Neural cell (in vitro differentiated cells): ENCODE measurements at regions not wholly inside any gene's neighbourhood (a gene's known extent, or its start where the extent isn't known, plus 50 kb on each side); places are given as distances from the start of the nearest gene placed in this dataset.

Source experiments
- H2AFZ ChIP-seq: fragments of 200-600, 300-800 bp; sonication (generic), shearing (Covaris generic); 2 replicates; pipeline ENCODE4 v1.6.0; 2014; ENCODE audit warnings: low read depth, mild to moderate bottlenecking, antibody characterized with exemption, low read length, moderate library complexity
- H3F3A ChIP-seq: fragments of 200-600 bp; shearing (Covaris generic); 2 replicates; pipeline ENCODE4 v1.6.1; 2016; ENCODE audit warnings: mild to moderate bottlenecking, moderate library complexity, mixed read lengths, antibody characterized with exemption, low read length; ENCODE audit not compliant: insufficient read depth, poor library complexity, severe bottlenecking
- H3K27ac ChIP-seq: fragments of 200-600, 300-800 bp; sonication (generic), shearing (Covaris generic); 2 replicates; pipeline ENCODE4 v1.5.1; 2014; ENCODE audit warnings: mild to moderate bottlenecking, low read length, moderate library complexity
- H3K27me3 ChIP-seq: fragments of 300-800, 200-600 bp; sonication (generic), shearing (Covaris generic); 2 replicates; pipeline ENCODE4 v1.6.0; 2014; ENCODE audit warnings: mild to moderate bottlenecking, low read depth, low read length, moderate library complexity; ENCODE audit not compliant: insufficient read depth
- H3K36me3 ChIP-seq: fragments of 300-800, 200-600 bp; sonication (generic), shearing (Covaris generic); 2 replicates; pipeline ENCODE4 v1.5.1; 2014; ENCODE audit warnings: mild to moderate bottlenecking, antibody characterized with exemption, low read length, moderate library complexity; ENCODE audit not compliant: insufficient read depth
- H3K4me2 ChIP-seq: fragments of 300-800, 200-600 bp; sonication (generic), shearing (Covaris generic); 2 replicates; pipeline ENCODE4 v1.6.0; 2014; ENCODE audit warnings: mild to moderate bottlenecking, low read length
- H3K4me3 ChIP-seq: fragments of 300-800, 200-600 bp; sonication (generic), shearing (Covaris generic); 2 replicates; pipeline ENCODE4 v1.5.1; 2014; ENCODE audit warnings: mild to moderate bottlenecking, low read length, moderate library complexity
- H3K79me2 ChIP-seq: fragments of 200-600 bp; shearing (Covaris generic); replicated peaks from 2 replicates; pipeline ENCODE4 v1.6.0; 2014; ENCODE audit warnings: mild to moderate bottlenecking, low read length, moderate library complexity; ENCODE audit not compliant: insufficient read depth
- H3K9ac ChIP-seq: fragments of 300-800, 200-600 bp; sonication (generic), shearing (Covaris generic); 2 replicates; pipeline ENCODE4 v1.6.1; 2016; ENCODE audit warnings: mild to moderate bottlenecking, low read length, mixed read lengths
- H3K9me2 ChIP-seq: fragments of 200-600 bp; shearing (Covaris generic); 2 replicates; pipeline ENCODE4 v1.6.1; 2016; ENCODE audit warnings: mild to moderate bottlenecking, low read length, mixed read lengths; ENCODE audit not compliant: insufficient read depth
- H3K9me3 ChIP-seq: fragments of 200-600, 300-800 bp; sonication (generic), shearing (Covaris generic); 2 replicates; pipeline ENCODE4 v1.6.1; 2016; ENCODE audit warnings: mild to moderate bottlenecking, mixed run types, low read length, moderate library complexity, mixed read lengths
- H4K20me1 ChIP-seq: fragments of 200-600 bp; shearing (Covaris generic); 2 replicates; pipeline ENCODE4 v1.6.1; 2016; ENCODE audit warnings: mild to moderate bottlenecking, mixed run types; ENCODE audit not compliant: insufficient read depth
- CTCF ChIP-seq: fragments of 450-650 bp; IDR thresholded peaks from 2 replicates; pipeline ENCODE4 v1.5.1; 2014; ENCODE audit warnings: antibody characterized with exemption, mild to moderate bottlenecking, moderate library complexity; ENCODE audit not compliant: poor library complexity, severe bottlenecking
- EP300 ChIP-seq: fragments of 450-650 bp; conservative IDR thresholded peaks from 2 replicates; pipeline ENCODE4 v1.6.1; 2014; ENCODE audit warnings: antibody characterized with exemption, mild to moderate bottlenecking, moderate library complexity; ENCODE audit not compliant: poor library complexity, severe bottlenecking
- EZH2 ChIP-seq: fragments of 200-600, 300-800 bp; shearing (Covaris generic), sonication (generic); IDR thresholded peaks from 2 replicates; pipeline ENCODE4 v1.6.1; 2014; ENCODE audit warnings: antibody characterized with exemption, low read length, borderline replicate concordance, mild to moderate bottlenecking; ENCODE audit not compliant: insufficient read depth, poor library complexity, severe bottlenecking
- MXI1 ChIP-seq: fragments of 450-650 bp; conservative IDR thresholded peaks from 2 replicates; pipeline ENCODE4 v1.6.1; 2014; ENCODE audit warnings: antibody characterized with exemption, mild to moderate bottlenecking; ENCODE audit not compliant: poor library complexity, severe bottlenecking
- POLR2AphosphoS5 ChIP-seq: IDR thresholded peaks from 2 replicates; pipeline ENCODE4 v1.6.1; 2012
- RAD21 ChIP-seq: fragments of 450-650 bp; conservative IDR thresholded peaks from 2 replicates; pipeline ENCODE4 v1.6.1; 2014; ENCODE audit warnings: antibody characterized with exemption, mild to moderate bottlenecking, moderate library complexity
- REST ChIP-seq: IDR thresholded peaks from 2 replicates; pipeline ENCODE4 v1.6.1; 2012; ENCODE audit warnings: borderline replicate concordance
- SMC3 ChIP-seq: fragments of 450-650 bp; conservative IDR thresholded peaks from 2 replicates; pipeline ENCODE4 v1.6.1; 2014; ENCODE audit warnings: antibody characterized with exemption, mild to moderate bottlenecking, moderate library complexity; ENCODE audit not compliant: poor library complexity
- TAF1 ChIP-seq: IDR thresholded peaks from 2 replicates; pipeline ENCODE4 v1.6.1; 2012; ENCODE audit warnings: low read depth

- TF ChIP-seq RAD21: no peak
These were observed 283.9 kb downstream of the SMOC2 start (continued) for GRCh38 chr6:168724669-168725570.

GRCh38 chr6:168724033-168724432 is 283.0 kb downstream of the SMOC2 start:
- Histone ChIP-seq H3K4me2 (no peak overlapping the region), H3K9me3 (peaks cover 5% of the 10 kb centered on the region), H3K27ac (no peak overlapping the region), H3K27me3 (no peaks in the 10 kb centered on the region), H3K4me3 (no peak overlapping the region), H3K79me2 (no peaks in the 10 kb centered on the region), H3K9me2 (no peaks in the 10 kb centered on the region), H3F3A (no peaks in the 10 kb centered on the region), H3K36me3 (no peaks in the 10 kb centered on the region), H4K20me1 (no peaks in the 10 kb centered on the region), H2AFZ (no peak overlapping the region), H3K9ac (no peak overlapping the region)
- TF ChIP-seq SMC3 (no peak), CTCF (no peak), REST (no peak), RAD21 (no peak), EP300 (no peak), EZH2 (no peak), POLR2AphosphoS5 (no peak), TAF1 (no peak), MXI1 (no peak)

- TF ChIP-seq EP300 (no peak), RAD21 (no peak), TAF1 (no peak), POLR2AphosphoS5 (no peak), MXI1 (no peak), REST (no peak), CTCF (no peak), EZH2 (no peak), SMC3 (no peak)
These were observed 281.4 kb downstream of the SMOC2 start for GRCh38 chr6:168722397-168722796.

More at GRCh38 chr6:168722397-168722796, 281.4 kb downstream of the SMOC2 start:
- H3K4me3 ChIP-seq: no peak overlapping the region
- peaks cover 5% of the 10 kb centered on the region for H3K9me3 ChIP-seq
- H2AFZ ChIP-seq: no peak overlapping the region
- no peak overlapping the region for H3K27ac ChIP-seq
- no peaks in the 10 kb centered on the region for H3K36me3 ChIP-seq
- H3K9ac ChIP-seq: no peak overlapping the region
- H3K27me3 ChIP-seq: no peaks in the 10 kb centered on the region
- H3K9me2 ChIP-seq: no peaks in the 10 kb centered on the region
- no peaks in the 10 kb centered on the region for H3K79me2 ChIP-seq
- no peaks in the 10 kb centered on the region for H4K20me1 ChIP-seq
- no peak overlapping the region for H3K4me2 ChIP-seq
- H3F3A ChIP-seq: no peaks in the 10 kb centered on the region
